HCT116 (cell line): ENCODE measurements at regions not wholly inside any gene's neighbourhood (a gene's known extent, or its start where the extent isn't known, plus 50 kb on each side); places are given as distances from the start of the nearest gene placed in this dataset.

Experiments used
- ATAC-seq: fragments of 200-7000 bp; cut with Tn5 transposase; 2 replicates; pipeline ENCODE4 v1.9.1; 2020; ENCODE audit warnings: mild to moderate bottlenecking, moderate library complexity
- BruUV-seq: library from RNA; stranded (reverse); fragments of 400-500 nt; replicated peaks from 2 replicates; lab custom pipeline; 2021; lab: Mats Ljungman, UMichigan
- CTCF ChIA-PET: fragments of 300-600 bp; sonication (Branson Sonifier 250); formaldehyde crosslinking; loops from one replicate; lab custom pipeline; 2021; ENCODE audit warnings: antibody characterized with exemption; lab: Charles Lee
- POLR2A ChIA-PET: fragments of 300-600, 350-600 bp; sonication (Branson Sonifier 250); formaldehyde crosslinking; loops from one replicate; lab custom pipeline; 2021; ENCODE audit warnings: antibody characterized with exemption; lab: Charles Lee
- RAD21 ChIA-PET, 2 experiments: fragments of 300-600 bp; sonication (Branson Sonifier 250); formaldehyde crosslinking; loops; one replicate each; lab custom pipeline; 2023; ENCODE audit warnings: low total read pairs in 2 of 2; ENCODE audit not compliant: uncharacterized antibody in 2 of 2, unreplicated experiment in 2 of 2, low non-redundant PET in 1 of 2; lab: Charles Lee
- DNase-seq: peaks from one replicate; pipeline ENCODE4 v3.0.0-alpha.2; 2010; ENCODE audit warnings: low read depth, low spot score
- H2AFZ ChIP-seq: fragments of 200-600 bp; shearing (Covaris generic), sonication (generic); 2 replicates; pipeline ENCODE4 v1.6.1; 2017; ENCODE audit warnings: low read depth, mixed run types, mixed read lengths, antibody characterized with exemption, low read length; ENCODE audit not compliant: poor library complexity, severe bottlenecking
- H3K27ac ChIP-seq: 2 replicates; pipeline ENCODE4 v1.5.1; 2012; ENCODE audit warnings: low read depth, low read length
- H3K27me3 ChIP-seq: fragments of 200-600 bp; sonication (generic); 2 replicates; pipeline ENCODE4 v1.6.1; 2016; ENCODE audit warnings: mixed run types, low read length, mixed read lengths; ENCODE audit not compliant: insufficient read depth
- H3K36me3 ChIP-seq, 2 experiments: fragments of 200-500 bp in 1 of 2; fragments of 200-600 bp in 1 of 2; sonication (Bioruptor generic) in 1 of 2; sonication (generic) in 1 of 2; 2 replicates each; pipeline versions ENCODE4 v1.5.1 to v1.6.1; 2014 to 2016; ENCODE audit warnings: low read length in 2 of 2, inconsistent platforms in 1 of 2, mixed read lengths in 1 of 2, mixed run types in 1 of 2; ENCODE audit not compliant: insufficient read depth in 2 of 2, control insufficient read depth in 1 of 2
- H3K4me1 ChIP-seq, 2 experiments: fragments of 200-600 bp in 1 of 2; sonication (generic) in 1 of 2; 2 replicates each; pipeline versions ENCODE4 v1.5.1 to v1.6.1; 2012 to 2017; ENCODE audit warnings: low read length in 2 of 2, inconsistent platforms in 1 of 2, mild to moderate bottlenecking in 1 of 2, mixed read lengths in 1 of 2, mixed run types in 1 of 2, moderate library complexity in 1 of 2; ENCODE audit not compliant: insufficient read depth in 2 of 2, control insufficient read depth in 1 of 2
- H3K4me2 ChIP-seq: fragments of 200-600 bp; sonication (generic); 2 replicates; pipeline ENCODE4 v1.6.1; 2017; ENCODE audit warnings: mixed run types, low read length, mixed read lengths
- H3K4me3 ChIP-seq, 2 experiments: fragments of 200-600 bp in 1 of 2; sonication (generic) in 1 of 2; replicated peaks in 1 of 2; 2 replicates each; pipeline ENCODE4 v1.5.1; 2011 to 2016; ENCODE audit warnings: low read length in 2 of 2, control low read depth in 1 of 2, low read depth in 1 of 2, mild to moderate bottlenecking in 1 of 2, mixed read lengths in 1 of 2, mixed run types in 1 of 2
- H3K79me2 ChIP-seq: fragments of 200-600 bp; sonication (generic); 2 replicates; pipeline ENCODE4 v1.6.1; 2017; ENCODE audit warnings: mild to moderate bottlenecking, mixed run types, low read length, moderate library complexity, mixed read lengths; ENCODE audit not compliant: insufficient read depth
- H3K9ac ChIP-seq: fragments of 200-600 bp; sonication (generic); 2 replicates; pipeline ENCODE4 v1.6.1; 2016; ENCODE audit warnings: low read length, mixed read lengths
- H3K9me2 ChIP-seq: fragments of 200-600 bp; sonication (generic), shearing (Covaris generic); 2 replicates; pipeline ENCODE4 v1.6.1; 2017; ENCODE audit warnings: mixed run types, mild to moderate bottlenecking, moderate library complexity; ENCODE audit not compliant: insufficient read depth
- H3K9me3 ChIP-seq, 2 experiments: fragments of 200-500 bp in 1 of 2; fragments of 200-600 bp in 1 of 2; sonication (Bioruptor generic) in 1 of 2; sonication (generic) in 1 of 2; 2 replicates each; pipeline ENCODE4 v1.6.1; 2014 to 2017; ENCODE audit warnings: low read length in 2 of 2, mixed read lengths in 2 of 2, inconsistent platforms in 1 of 2, low read depth in 1 of 2, mild to moderate bottlenecking in 1 of 2, mixed run types in 1 of 2, moderate library complexity in 1 of 2; ENCODE audit not compliant: control insufficient read depth in 1 of 2, insufficient read depth in 1 of 2
- H4K20me1 ChIP-seq: fragments of 200-600 bp; sonication (generic), shearing (Covaris generic); 2 replicates; pipeline ENCODE4 v1.6.1; 2017; ENCODE audit warnings: mixed run types, mild to moderate bottlenecking, moderate library complexity; ENCODE audit not compliant: insufficient read depth
- ATF3 ChIP-seq: IDR thresholded peaks from 2 replicates; pipeline ENCODE4 v1.6.1; 2012
- CBX3 ChIP-seq: IDR thresholded peaks from 2 replicates; pipeline ENCODE4 v1.6.1; 2012; ENCODE audit warnings: low read depth
- CEBPB ChIP-seq: IDR thresholded peaks from 2 replicates; pipeline ENCODE4 v1.6.1; 2012; ENCODE audit warnings: low read depth
- CTCF ChIP-seq, 3 experiments: fragments of 200-600 bp in 1 of 3; sonication (generic) in 1 of 3; IDR thresholded peaks in 2 of 3; conservative IDR thresholded peaks in 1 of 3; 2 replicates each; pipeline ENCODE4 v1.5.1; 2012 to 2017; ENCODE audit warnings: low read depth in 2 of 3, low read length in 2 of 3, antibody characterized with exemption in 1 of 3, borderline replicate concordance in 1 of 3, control low read depth in 1 of 3, mild to moderate bottlenecking in 1 of 3, mixed read lengths in 1 of 3, mixed run types in 1 of 3, moderate library complexity in 1 of 3; ENCODE audit not compliant: insufficient read depth in 1 of 3
- EGR1 ChIP-seq: IDR thresholded peaks from 2 replicates; pipeline ENCODE4 v1.6.1; 2012; ENCODE audit warnings: low read depth
- ELF1 ChIP-seq: IDR thresholded peaks from 2 replicates; pipeline ENCODE4 v1.6.1; 2012; ENCODE audit warnings: low read depth, borderline replicate concordance
- EZH2 ChIP-seq: fragments of 200-600 bp; sonication (generic); IDR thresholded peaks from 2 replicates; pipeline ENCODE4 v1.6.1; 2017; ENCODE audit warnings: antibody characterized with exemption, mixed run types
- EZH2phosphoT487 ChIP-seq: fragments of 200-600 bp; IDR thresholded peaks from 2 replicates; pipeline ENCODE4 v1.6.1; 2018; ENCODE audit warnings: antibody characterized with exemption, borderline replicate concordance
- JUND ChIP-seq: IDR thresholded peaks from 2 replicates; pipeline ENCODE4 v1.6.1; 2012
- MAX ChIP-seq: IDR thresholded peaks from 2 replicates; pipeline ENCODE4 v1.6.1; 2012
- POLR2A ChIP-seq: IDR thresholded peaks from 2 replicates; pipeline ENCODE4 v1.7.0; 2011; ENCODE audit warnings: borderline replicate concordance; ENCODE audit not compliant: insufficient read depth, insufficient read length; ENCODE audit errors: extremely low read depth
- POLR2AphosphoS5 ChIP-seq: IDR thresholded peaks from 2 replicates; pipeline ENCODE4 v1.6.1; 2011; ENCODE audit warnings: mild to moderate bottlenecking, low read depth, low read length, moderate library complexity
- RAD21 ChIP-seq: IDR thresholded peaks from 2 replicates; pipeline ENCODE4 v1.6.1; 2012; ENCODE audit warnings: low read depth, mild to moderate bottlenecking
- REST ChIP-seq: IDR thresholded peaks from 2 replicates; pipeline ENCODE4 v1.6.1; 2012; ENCODE audit warnings: low read depth
- SIN3A ChIP-seq: IDR thresholded peaks from 2 replicates; pipeline ENCODE4 v1.6.1; 2012; ENCODE audit warnings: low read depth
- SP1 ChIP-seq: IDR thresholded peaks from 2 replicates; pipeline ENCODE4 v1.6.1; 2012; ENCODE audit warnings: low read depth
- SRF ChIP-seq: IDR thresholded peaks from 2 replicates; pipeline ENCODE4 v1.6.1; 2012; ENCODE audit warnings: low read depth
- TCF7L2 ChIP-seq: IDR thresholded peaks from 2 replicates; pipeline ENCODE4 v1.7.0; 2011; ENCODE audit warnings: borderline replicate concordance, inconsistent platforms; ENCODE audit not compliant: insufficient read depth, insufficient read length; ENCODE audit errors: extremely low read depth
- YY1 ChIP-seq: IDR thresholded peaks from 2 replicates; pipeline ENCODE4 v1.6.1; 2011; ENCODE audit warnings: low read length, low read depth, moderate library complexity, mild to moderate bottlenecking; ENCODE audit not compliant: insufficient replicate concordance; ENCODE audit errors: extremely low read depth
- ZBTB33 ChIP-seq: IDR thresholded peaks from 2 replicates; pipeline ENCODE4 v1.6.1; 2011; ENCODE audit warnings: mild to moderate bottlenecking, low read length, moderate library complexity; ENCODE audit not compliant: insufficient replicate concordance; ENCODE audit errors: extremely low read depth
- intact Hi-C: fragments of 100-400 bp; cut with micrococcal nuclease; formaldehyde crosslinking; loops from 2 replicates; pipeline ENCODE4 v1.10.0; 2022

GRCh38 chr7:1341361-1342089 is 108.9 kb downstream of the UNCX start:
- intact Hi-C loops = no loop called here
- Histone ChIP-seq H4K20me1 (no peaks in the 10 kb centered on the region), H3K4me2 (no peak overlapping the region), H3K36me3 (no peaks in the 10 kb centered on the region), H3K79me2 (no peaks in the 10 kb centered on the region), H3K9me2 (no peaks in the 10 kb centered on the region), H3K4me1 (no peaks in the 10 kb centered on the region; a peak in 1 of 4 replicates), H3K27me3 (no peaks in the 10 kb centered on the region), H3K4me3 (no peak overlapping the region)
- POLR2A ChIA-PET = no interaction called here
- BruUV-seq = no TSS peak
- ATAC-seq = no peak
- CTCF ChIA-PET = no interaction called here
- no peak for TF ChIP-seq CBX3
- TF ChIP-seq POLR2A = no peak
- no peak for TF ChIP-seq EGR1
- no peak for TF ChIP-seq YY1
- TF ChIP-seq CTCF (IDR thresholded peaks at IDR 0.05 in 2 of 3, conservative IDR thresholded peaks at IDR 0.05 in 1 of 3; ENCODE audit: borderline replicate concordance in 1 of 3, insufficient read depth in 1 of 3, low read depth in 2 of 3, low read length in 2 of 3) = no peak
- TF ChIP-seq TCF7L2 = no peak
- no peak for TF ChIP-seq POLR2AphosphoS5
- TF ChIP-seq JUND = no peak
- no peak for TF ChIP-seq SP1
- no peak for TF ChIP-seq EZH2
- no peak for TF ChIP-seq EZH2phosphoT487
- no peak for TF ChIP-seq SIN3A
- no peak for TF ChIP-seq REST
- no peak for TF ChIP-seq RAD21
- no peak for TF ChIP-seq ATF3
- no peak for TF ChIP-seq ELF1
- no peak for TF ChIP-seq MAX
- TF ChIP-seq CEBPB = no peak
- TF ChIP-seq ZBTB33 = no peak
- TF ChIP-seq SRF = no peak
- TF ChIP-seq, all 23 proteins: peak for 0
- no peak for DNase-seq
- no peak overlapping the region for H3K9ac ChIP-seq
- H3K9me3 ChIP-seq = peaks cover 0 to 7% of the 10 kb centered on the region in 2 experiments; a peak in 1 of 4 replicates
- H2AFZ ChIP-seq = no peak overlapping the region
- no peak overlapping the region for H3K27ac ChIP-seq
- RAD21 ChIA-PET = no interaction called here
